Panc1 (cell line): ENCODE measurements at regions not wholly inside any gene's neighbourhood (a gene's known extent, or its start where the extent isn't known, plus 50 kb on each side); places are given as distances from the start of the nearest gene placed in this dataset.

Experiments
- ATAC-seq: fragments of 200-7000 bp; cut with Tn5 transposase; 2 replicates; pipeline ENCODE4 v1.9.1; 2020; ENCODE audit warnings: mild to moderate bottlenecking, moderate library complexity
- BruUV-seq: library from RNA; stranded (reverse); fragments of 400-500 nt; replicated peaks from 2 replicates; lab custom pipeline; 2021; lab: Mats Ljungman, UMichigan
- CTCF ChIA-PET: fragments of 300-600 bp; sonication (Branson Sonifier 250); formaldehyde crosslinking; loops from one replicate; lab custom pipeline; 2022; ENCODE audit warnings: antibody characterized with exemption; lab: Charles Lee
- POLR2A ChIA-PET: fragments of 300-600 bp; sonication (Branson Sonifier 250); formaldehyde crosslinking; loops from one replicate; lab custom pipeline; 2022; ENCODE audit warnings: antibody characterized with exemption; lab: Charles Lee
- DNase-seq: peaks from one replicate; pipeline ENCODE4 v3.0.0-alpha.2; 2010; ENCODE audit warnings: low read depth, low spot score
- H3K27ac ChIP-seq: 2 replicates; pipeline ENCODE4 v1.5.1; 2011; ENCODE audit warnings: mild to moderate bottlenecking, low read length, inconsistent platforms
- H3K27me3 ChIP-seq: fragments of 200-500 bp; sonication (Bioruptor generic); 2 replicates; pipeline ENCODE4 v1.6.0; 2014; ENCODE audit warnings: low read length, inconsistent platforms; ENCODE audit not compliant: control insufficient read depth, insufficient read depth
- H3K36me3 ChIP-seq: fragments of 200-500 bp; sonication (Bioruptor generic); 2 replicates; pipeline ENCODE4 v1.5.1; 2014; ENCODE audit warnings: inconsistent platforms, mild to moderate bottlenecking, low read length, moderate library complexity; ENCODE audit not compliant: control insufficient read depth, insufficient read depth
- H3K4me1 ChIP-seq: 2 replicates; pipeline ENCODE4 v1.5.1; 2011; ENCODE audit warnings: inconsistent platforms, mild to moderate bottlenecking, low read length, moderate library complexity; ENCODE audit not compliant: control insufficient read depth, insufficient read depth
- H3K4me3 ChIP-seq, 2 experiments: 2 replicates each; pipeline ENCODE4 v1.5.1; 2011 to 2012; ENCODE audit warnings: low read depth in 2 of 2, low read length in 2 of 2, mild to moderate bottlenecking in 2 of 2, inconsistent platforms in 1 of 2, moderate library complexity in 1 of 2
- H3K9me3 ChIP-seq: fragments of 200-500 bp; sonication (Bioruptor generic); 2 replicates; pipeline ENCODE4 v1.5.1; 2014; ENCODE audit warnings: low read depth, mild to moderate bottlenecking, inconsistent platforms, low read length, moderate library complexity; ENCODE audit not compliant: control insufficient read depth, insufficient read depth
- POLR2AphosphoS5 ChIP-seq: IDR thresholded peaks from 2 replicates; pipeline ENCODE4 v1.6.1; 2012; ENCODE audit warnings: mild to moderate bottlenecking, low read depth, low read length, moderate library complexity
- SIN3A ChIP-seq: IDR thresholded peaks from 2 replicates; pipeline ENCODE4 v1.6.1; 2012; ENCODE audit warnings: low read depth, mild to moderate bottlenecking, low read length, moderate library complexity, borderline replicate concordance; ENCODE audit not compliant: insufficient read depth
- TCF7L2 ChIP-seq: IDR thresholded peaks from 2 replicates; pipeline ENCODE4 v1.6.1; 2011; ENCODE audit warnings: mild to moderate bottlenecking, low read depth, low read length, inconsistent platforms
- in situ Hi-C: cut with HindIII; loops from 2 replicates; pipeline ENCODE4 v1.10.0; 2016; ENCODE audit warnings: low sequenced_read_pairs, low pct_unique_long_range_greater_than_20kb
- intact Hi-C: fragments of 100-400 bp; cut with micrococcal nuclease; formaldehyde crosslinking; loops from one replicate; pipeline ENCODE4 v1.10.0; 2022; ENCODE audit not compliant: unreplicated experiment
- TF ChIP-seq, protein P1 (sequence below): fragments of 450-650 bp; IDR thresholded peaks from 2 replicates; pipeline ENCODE4 v1.5.1; 2017; ENCODE audit warnings: mild to moderate bottlenecking
- TF ChIP-seq, protein P2 (sequence below), 2 experiments: IDR thresholded peaks; 2 replicates each; pipeline ENCODE4 v1.6.1; 2011 to 2012; ENCODE audit warnings: low read depth in 2 of 2, control low read depth in 1 of 2, low read length in 1 of 2, mild to moderate bottlenecking in 1 of 2, moderate library complexity in 1 of 2; ENCODE audit not compliant: insufficient read depth in 1 of 2

DNA sequence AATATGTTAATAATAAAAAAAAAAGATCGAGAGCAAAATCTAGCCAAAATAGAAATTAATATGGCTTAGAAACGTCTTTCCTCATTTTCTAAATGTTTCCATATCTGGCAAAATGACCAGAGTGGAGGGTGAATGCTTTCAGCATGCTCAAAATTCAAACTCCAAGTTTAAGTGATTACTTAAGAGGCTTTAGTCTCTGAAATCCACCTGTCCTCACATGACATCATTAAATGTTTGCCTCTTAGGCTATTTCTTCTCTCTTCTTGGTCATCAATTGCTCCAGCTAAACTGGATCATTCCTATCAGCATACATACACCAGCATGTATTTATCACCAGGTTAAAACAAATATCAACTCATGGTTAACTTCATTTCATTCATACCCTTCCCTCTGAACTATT is 54.5 kb upstream of the ATXN3L start:
- ATAC-seq, result no peak
- POLR2A ChIA-PET, result no interaction called here

DNA sequence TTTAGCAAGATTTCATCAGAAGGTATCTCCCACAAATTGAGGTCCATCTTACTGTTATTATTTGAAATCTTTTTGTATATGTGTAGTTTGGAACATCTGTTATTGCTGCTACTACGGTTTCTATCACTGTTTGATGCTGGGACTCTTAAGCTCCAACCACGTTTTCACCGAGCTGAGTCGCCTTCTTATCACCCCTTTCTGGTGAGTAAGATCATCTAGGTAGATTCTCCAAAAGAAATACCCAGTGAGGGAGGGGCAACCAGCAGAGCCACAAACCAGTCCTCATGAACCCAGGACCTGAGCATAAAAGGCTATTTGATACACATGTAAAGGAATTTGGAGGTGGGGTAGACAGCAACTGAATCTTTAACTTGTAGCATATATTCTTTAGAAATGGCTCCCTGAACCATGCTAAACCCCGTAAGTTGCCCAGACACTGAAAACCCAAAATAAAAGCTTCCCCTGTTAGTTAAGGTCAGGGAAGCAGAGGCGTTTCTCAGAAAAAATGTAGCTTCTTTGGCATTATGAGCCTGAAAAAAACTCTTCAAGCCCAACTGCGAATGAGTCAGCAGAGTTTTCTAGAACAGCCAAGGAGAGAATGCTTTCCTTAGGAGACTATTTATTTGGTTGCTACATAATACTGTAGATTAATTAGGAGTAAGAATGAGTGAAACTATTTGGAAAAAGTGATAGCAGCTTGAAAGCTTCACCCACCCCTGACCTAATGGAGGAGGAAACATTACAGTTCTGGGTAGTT is 53.8 kb upstream of the ATXN3L start:
- Histone ChIP-seq H3K27me3 (no peaks in the 10 kb centered on the region), H3K36me3 (no peaks in the 10 kb centered on the region), H3K27ac (no peak overlapping the region), H3K4me1 (no peaks in the 10 kb centered on the region), H3K9me3 (no peaks in the 10 kb centered on the region), H3K4me3 (no peak overlapping the region)
- TF ChIP-seq, protein P1, sequence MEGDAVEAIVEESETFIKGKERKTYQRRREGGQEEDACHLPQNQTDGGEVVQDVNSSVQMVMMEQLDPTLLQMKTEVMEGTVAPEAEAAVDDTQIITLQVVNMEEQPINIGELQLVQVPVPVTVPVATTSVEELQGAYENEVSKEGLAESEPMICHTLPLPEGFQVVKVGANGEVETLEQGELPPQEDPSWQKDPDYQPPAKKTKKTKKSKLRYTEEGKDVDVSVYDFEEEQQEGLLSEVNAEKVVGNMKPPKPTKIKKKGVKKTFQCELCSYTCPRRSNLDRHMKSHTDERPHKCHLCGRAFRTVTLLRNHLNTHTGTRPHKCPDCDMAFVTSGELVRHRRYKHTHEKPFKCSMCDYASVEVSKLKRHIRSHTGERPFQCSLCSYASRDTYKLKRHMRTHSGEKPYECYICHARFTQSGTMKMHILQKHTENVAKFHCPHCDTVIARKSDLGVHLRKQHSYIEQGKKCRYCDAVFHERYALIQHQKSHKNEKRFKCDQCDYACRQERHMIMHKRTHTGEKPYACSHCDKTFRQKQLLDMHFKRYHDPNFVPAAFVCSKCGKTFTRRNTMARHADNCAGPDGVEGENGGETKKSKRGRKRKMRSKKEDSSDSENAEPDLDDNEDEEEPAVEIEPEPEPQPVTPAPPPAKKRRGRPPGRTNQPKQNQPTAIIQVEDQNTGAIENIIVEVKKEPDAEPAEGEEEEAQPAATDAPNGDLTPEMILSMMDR, result no peak
- TF ChIP-seq SIN3A (no peak), TCF7L2 (no peak), POLR2AphosphoS5 (no peak)
- TF ChIP-seq, protein P2, sequence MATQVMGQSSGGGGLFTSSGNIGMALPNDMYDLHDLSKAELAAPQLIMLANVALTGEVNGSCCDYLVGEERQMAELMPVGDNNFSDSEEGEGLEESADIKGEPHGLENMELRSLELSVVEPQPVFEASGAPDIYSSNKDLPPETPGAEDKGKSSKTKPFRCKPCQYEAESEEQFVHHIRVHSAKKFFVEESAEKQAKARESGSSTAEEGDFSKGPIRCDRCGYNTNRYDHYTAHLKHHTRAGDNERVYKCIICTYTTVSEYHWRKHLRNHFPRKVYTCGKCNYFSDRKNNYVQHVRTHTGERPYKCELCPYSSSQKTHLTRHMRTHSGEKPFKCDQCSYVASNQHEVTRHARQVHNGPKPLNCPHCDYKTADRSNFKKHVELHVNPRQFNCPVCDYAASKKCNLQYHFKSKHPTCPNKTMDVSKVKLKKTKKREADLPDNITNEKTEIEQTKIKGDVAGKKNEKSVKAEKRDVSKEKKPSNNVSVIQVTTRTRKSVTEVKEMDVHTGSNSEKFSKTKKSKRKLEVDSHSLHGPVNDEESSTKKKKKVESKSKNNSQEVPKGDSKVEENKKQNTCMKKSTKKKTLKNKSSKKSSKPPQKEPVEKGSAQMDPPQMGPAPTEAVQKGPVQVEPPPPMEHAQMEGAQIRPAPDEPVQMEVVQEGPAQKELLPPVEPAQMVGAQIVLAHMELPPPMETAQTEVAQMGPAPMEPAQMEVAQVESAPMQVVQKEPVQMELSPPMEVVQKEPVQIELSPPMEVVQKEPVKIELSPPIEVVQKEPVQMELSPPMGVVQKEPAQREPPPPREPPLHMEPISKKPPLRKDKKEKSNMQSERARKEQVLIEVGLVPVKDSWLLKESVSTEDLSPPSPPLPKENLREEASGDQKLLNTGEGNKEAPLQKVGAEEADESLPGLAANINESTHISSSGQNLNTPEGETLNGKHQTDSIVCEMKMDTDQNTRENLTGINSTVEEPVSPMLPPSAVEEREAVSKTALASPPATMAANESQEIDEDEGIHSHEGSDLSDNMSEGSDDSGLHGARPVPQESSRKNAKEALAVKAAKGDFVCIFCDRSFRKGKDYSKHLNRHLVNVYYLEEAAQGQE (IDR thresholded peaks at IDR 0.05; ENCODE audit: insufficient read depth in 1 of 2, low read depth in 2 of 2, low read length in 1 of 2), result no peak
- CTCF ChIA-PET, result no interaction called here
- in situ Hi-C loops (no loop called here), intact Hi-C loops (no loop called here)
- ATAC-seq (no peak), DNase-seq (no peak)
- no TSS peak for BruUV-seq
- POLR2A ChIA-PET, result no interaction called here

More for the DNA sequence above, 54.5 kb upstream of the ATXN3L start:
- H3K27me3 ChIP-seq, result no peaks in the 10 kb centered on the region
- DNase-seq, result no peak
- H3K36me3 ChIP-seq, result no peaks in the 10 kb centered on the region
- no TSS peak for BruUV-seq
- H3K27ac ChIP-seq, result no peak overlapping the region
- H3K9me3 ChIP-seq, result no peaks in the 10 kb centered on the region
- in situ Hi-C loops, result no loop called here
- H3K4me3 ChIP-seq, result no peak overlapping the region
- no peaks in the 10 kb centered on the region for H3K4me1 ChIP-seq
- CTCF ChIA-PET, result no interaction called here
- TF ChIP-seq TCF7L2 (no peak), SIN3A (no peak), POLR2AphosphoS5 (no peak)
- TF ChIP-seq, protein P2 (IDR thresholded peaks at IDR 0.05; ENCODE audit: insufficient read depth in 1 of 2, low read depth in 2 of 2, low read length in 1 of 2), result no peak
- TF ChIP-seq, protein P1, result no peak
- intact Hi-C loops, result no loop called here
